Right atrium auricular region (tissue), 2 donors: ENCODE measurements at regions not wholly inside any gene's neighbourhood (a gene's known extent, or its start where the extent isn't known, plus 50 kb on each side); places are given as distances from the start of the nearest gene placed in this dataset.

ENCODE experiments used
- DNase-seq: peaks from one replicate; pipeline ENCODE4 v3.0.0-alpha.2; 2019; ENCODE audit warnings: low spot score
- H3K27ac ChIP-seq, 2 donors: fragments of 200-600 bp; sonication (generic); 1 replicate in 1 of 2; 2 replicates in 1 of 2; pipeline ENCODE4 v1.5.1; 2016 to 2019
- H3K27me3 ChIP-seq, 2 donors: fragments of 200-600 bp; sonication (generic); one replicate each; pipeline versions ENCODE4 v1.5.1 to v1.6.0; 2017 to 2019
- H3K36me3 ChIP-seq: fragments of 200-600 bp; sonication (generic); one replicate; pipeline ENCODE4 v1.5.1; 2016
- H3K4me1 ChIP-seq, 2 donors: fragments of 200-600 bp; sonication (generic); one replicate each; pipeline versions ENCODE4 v1.5.1 to v1.6.0; 2017 to 2019
- H3K4me3 ChIP-seq, 2 donors: fragments of 200-600 bp; sonication (generic); 1 replicate in 1 of 2; 2 replicates in 1 of 2; pipeline ENCODE4 v1.5.1; 2017 to 2019; ENCODE audit warnings: mild to moderate bottlenecking in 1 of 2, moderate library complexity in 1 of 2
- H3K9me3 ChIP-seq, 2 donors: fragments of 200-600 bp; sonication (generic); one replicate each; pipeline ENCODE4 v1.5.1; 2019
- CTCF ChIP-seq, 2 donors: fragments of 200-600 bp; sonication (generic); IDR thresholded peaks; one replicate each; pipeline ENCODE4 v1.5.1; 2019; ENCODE audit warnings: antibody characterized with exemption in 2 of 2

GRCh38 chr13:99907627-99908026, 63.9 kb downstream of the ZIC5 start:
- no peaks in the 10 kb centered on the region for H3K4me1 ChIP-seq
- no peaks in the 10 kb centered on the region for H3K27me3 ChIP-seq
- H3K27ac ChIP-seq, result no peak overlapping the region
- no peaks in the 10 kb centered on the region for H3K36me3 ChIP-seq
- H3K4me3 ChIP-seq, result no peak overlapping the region
- TF ChIP-seq CTCF (IDR thresholded peaks at IDR 0.05), result no peak
- H3K9me3 ChIP-seq, result no peaks in the 10 kb centered on the region
- no peak for DNase-seq

GRCh38 chr13:99907038-99907437, 64.5 kb downstream of the ZIC5 start:
- no peaks in the 10 kb centered on the region for H3K36me3 ChIP-seq
- H3K27ac ChIP-seq, result no peak overlapping the region
- H3K9me3 ChIP-seq, result no peaks in the 10 kb centered on the region
- TF ChIP-seq CTCF (IDR thresholded peaks at IDR 0.05), result no peak
- DNase-seq, result no peak
- no peak overlapping the region for H3K4me3 ChIP-seq
- H3K4me1 ChIP-seq, result no peaks in the 10 kb centered on the region
- no peaks in the 10 kb centered on the region for H3K27me3 ChIP-seq

GRCh38 chr13:99905814-99906213, 65.8 kb downstream of the ZIC5 start:
- no peaks in the 10 kb centered on the region for H3K27me3 ChIP-seq
- no peak overlapping the region for H3K27ac ChIP-seq
- no peak for TF ChIP-seq CTCF (IDR thresholded peaks at IDR 0.05)
- H3K4me3 ChIP-seq, result no peak overlapping the region
- H3K4me1 ChIP-seq, result no peaks in the 10 kb centered on the region
- DNase-seq, result no peak
- H3K9me3 ChIP-seq, result no peaks in the 10 kb centered on the region
- H3K36me3 ChIP-seq, result no peaks in the 10 kb centered on the region

- no peaks in the 10 kb centered on the region for H3K9me3 ChIP-seq
- H3K27me3 ChIP-seq, result no peaks in the 10 kb centered on the region
- H3K4me1 ChIP-seq, result no peaks in the 10 kb centered on the region
- H3K36me3 ChIP-seq, result no peaks in the 10 kb centered on the region
- TF ChIP-seq CTCF (IDR thresholded peaks at IDR 0.05), result no peak
- H3K4me3 ChIP-seq, result no peak overlapping the region
- DNase-seq, result no peak
- H3K27ac ChIP-seq, result no peak overlapping the region
Measured at GRCh38 chr13:99905224-99905623, 66.3 kb downstream of the ZIC5 start.

GRCh38 chr13:99903140-99903539, 68.4 kb downstream of the ZIC5 start:
- no peaks in the 10 kb centered on the region for H3K4me1 ChIP-seq
- no peaks in the 10 kb centered on the region for H3K27me3 ChIP-seq
- H3K36me3 ChIP-seq, result no peaks in the 10 kb centered on the region
- no peak for TF ChIP-seq CTCF (IDR thresholded peaks at IDR 0.05)
- H3K4me3 ChIP-seq, result no peak overlapping the region
- no peak for DNase-seq
- H3K9me3 ChIP-seq, result no peaks in the 10 kb centered on the region
- H3K27ac ChIP-seq, result no peak overlapping the region

GRCh38 chr13:99902657-99903056, 68.9 kb downstream of the ZIC5 start:
- no peaks in the 10 kb centered on the region for H3K27me3 ChIP-seq
- no peaks in the 10 kb centered on the region for H3K9me3 ChIP-seq
- TF ChIP-seq CTCF (IDR thresholded peaks at IDR 0.05), result no peak
- H3K4me3 ChIP-seq, result no peak overlapping the region
- H3K36me3 ChIP-seq, result no peaks in the 10 kb centered on the region
- DNase-seq, result no peak
- H3K4me1 ChIP-seq, result no peaks in the 10 kb centered on the region
- no peak overlapping the region for H3K27ac ChIP-seq
